SK-N-SH treated with all-trans-retinoic acid at 6 μM for 48 hours (cell line): ENCODE measurements at regions not wholly inside any gene's neighbourhood (a gene's known extent, or its start where the extent isn't known, plus 50 kb on each side); places are given as distances from the start of the nearest gene placed in this dataset.

Experiments
- ATAC-seq: fragments of 200-7000 bp; cut with Tn5 transposase; 3 replicates; pipeline ENCODE4 v1.9.1; 2020; ENCODE audit warnings: mild to moderate bottlenecking, moderate library complexity
- ARNTL ChIP-seq: fragments of 450-650 bp; formaldehyde crosslinking; IDR thresholded peaks from 2 replicates; pipeline ENCODE4 v1.5.0; 2020; ENCODE audit warnings: low read depth, mild to moderate bottlenecking, moderate library complexity, borderline replicate concordance
- CREB5 ChIP-seq: fragments of 250-450 bp; sonication (Bioruptor Pico); IDR thresholded peaks from 2 replicates; pipeline ENCODE4 v1.5.1; 2020; ENCODE audit warnings: low read depth, mild to moderate bottlenecking, moderate library complexity
- CSDC2 ChIP-seq: fragments of 250-450 bp; sonication (Bioruptor Pico); IDR thresholded peaks from 2 replicates; pipeline ENCODE4 v1.5.0; 2020; ENCODE audit warnings: mild to moderate bottlenecking, moderate library complexity
- CSRNP3 ChIP-seq: fragments of 250-450 bp; sonication (Bioruptor Pico); IDR thresholded peaks from 2 replicates; pipeline ENCODE4 v1.5.1; 2021; ENCODE audit warnings: mild to moderate bottlenecking, moderate library complexity
- ESRRG ChIP-seq: fragments of 250-450 bp; sonication (Bioruptor Pico); IDR thresholded peaks from 2 replicates; pipeline ENCODE4 v1.6.1; 2021; ENCODE audit warnings: mild to moderate bottlenecking
- ISL1 ChIP-seq: fragments of 250-450 bp; sonication (Bioruptor Pico); IDR thresholded peaks from 2 replicates; pipeline ENCODE4 v2.1.2; 2022; ENCODE audit warnings: mild to moderate bottlenecking, moderate library complexity
- OSR1 ChIP-seq: fragments of 250-450 bp; sonication (Bioruptor Pico); IDR thresholded peaks from 2 replicates; pipeline ENCODE4 v1.8.0; 2022; ENCODE audit warnings: moderate library complexity, mild to moderate bottlenecking, inconsistent platforms
- RARB ChIP-seq: fragments of 250-450 bp; sonication (Bioruptor Pico); IDR thresholded peaks from 2 replicates; pipeline ENCODE4 v1.8.0; 2021; ENCODE audit warnings: mild to moderate bottlenecking, moderate library complexity
- SNAI2 ChIP-seq: fragments of 250-450 bp; sonication (Bioruptor Pico); IDR thresholded peaks from 2 replicates; pipeline ENCODE4 v1.5.0; 2020; ENCODE audit warnings: mild to moderate bottlenecking, moderate library complexity
- TCF4 ChIP-seq: fragments of 250-450 bp; sonication (Bioruptor Pico); IDR thresholded peaks from 2 replicates; pipeline ENCODE4 v1.8.0; 2021; ENCODE audit warnings: mild to moderate bottlenecking, moderate library complexity, borderline replicate concordance
- TOX ChIP-seq: fragments of 250-450 bp; sonication (Bioruptor Pico); IDR thresholded peaks from 2 replicates; pipeline ENCODE4 v1.8.0; 2021; ENCODE audit warnings: mild to moderate bottlenecking, moderate library complexity, borderline replicate concordance
- TSHZ2 ChIP-seq: fragments of 250-450 bp; sonication (Bioruptor Pico); IDR thresholded peaks from 2 replicates; pipeline ENCODE4 v1.5.0; 2020; ENCODE audit warnings: mild to moderate bottlenecking, moderate library complexity
- ZC3H10 ChIP-seq: fragments of 250-450 bp; sonication (Bioruptor Pico); IDR thresholded peaks from 2 replicates; pipeline ENCODE4 v1.5.1; 2021; ENCODE audit warnings: mild to moderate bottlenecking, moderate library complexity
- ZFP3 ChIP-seq: fragments of 250-450 bp; sonication (Bioruptor Pico); IDR thresholded peaks from 2 replicates; pipeline ENCODE4 v1.5.0; 2020; ENCODE audit warnings: mild to moderate bottlenecking, moderate library complexity
- ZFP30 ChIP-seq: fragments of 450-650 bp; formaldehyde crosslinking; IDR thresholded peaks from 2 replicates; pipeline ENCODE4 v1.5.0; 2022; ENCODE audit warnings: mild to moderate bottlenecking, moderate library complexity
- ZNF565 ChIP-seq: fragments of 450-650 bp; formaldehyde crosslinking; conservative IDR thresholded peaks from 2 replicates; pipeline ENCODE4 v1.5.0; 2020; ENCODE audit warnings: low read depth, mild to moderate bottlenecking, moderate library complexity
- ZNF70 ChIP-seq: fragments of 450-650 bp; formaldehyde crosslinking; IDR thresholded peaks from 2 replicates; pipeline ENCODE4 v1.5.0; 2020; ENCODE audit warnings: mild to moderate bottlenecking, moderate library complexity
- ZNF8 ChIP-seq: fragments of 450-650 bp; formaldehyde crosslinking; IDR thresholded peaks from 2 replicates; pipeline ENCODE4 v1.5.0; 2020; ENCODE audit warnings: mild to moderate bottlenecking, moderate library complexity
- TF ChIP-seq, protein P1 (sequence below): fragments of 250-450 bp; sonication (Bioruptor Pico); IDR thresholded peaks from 2 replicates; pipeline ENCODE4 v1.8.0; 2020; ENCODE audit warnings: mild to moderate bottlenecking, moderate library complexity, borderline replicate concordance

DNA sequence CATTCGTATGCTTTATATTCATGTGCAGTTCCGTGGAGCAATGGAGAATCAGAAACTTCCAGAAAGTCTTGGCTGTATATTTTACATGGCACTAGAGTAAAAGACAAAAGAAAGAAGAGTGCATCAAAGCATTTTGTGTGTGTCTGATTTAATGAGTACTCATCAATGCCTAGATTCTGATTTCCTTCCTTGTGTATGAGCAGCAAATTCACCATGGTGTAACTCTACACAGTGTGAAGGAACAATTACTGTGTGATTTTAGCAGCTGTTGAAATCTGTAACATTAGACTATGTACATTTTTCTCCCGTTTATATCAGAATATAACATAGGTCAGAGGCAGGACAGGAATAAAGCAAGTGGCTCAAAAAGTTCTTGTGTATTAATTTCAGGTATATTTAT is 102.0 kb upstream of the TSC22D2 start:
- no peak for ATAC-seq
- TF ChIP-seq ZNF70 (CRISPR knock-in tag) (no peak), ESRRG (CRISPR knock-in tag) (no peak), CREB5 (CRISPR knock-in tag) (no peak), TCF4 (CRISPR knock-in tag) (no peak), ZFP3 (CRISPR knock-in tag) (no peak), ISL1 (no peak), ZC3H10 (no peak), ZNF8 (CRISPR knock-in tag) (no peak)

DNA sequence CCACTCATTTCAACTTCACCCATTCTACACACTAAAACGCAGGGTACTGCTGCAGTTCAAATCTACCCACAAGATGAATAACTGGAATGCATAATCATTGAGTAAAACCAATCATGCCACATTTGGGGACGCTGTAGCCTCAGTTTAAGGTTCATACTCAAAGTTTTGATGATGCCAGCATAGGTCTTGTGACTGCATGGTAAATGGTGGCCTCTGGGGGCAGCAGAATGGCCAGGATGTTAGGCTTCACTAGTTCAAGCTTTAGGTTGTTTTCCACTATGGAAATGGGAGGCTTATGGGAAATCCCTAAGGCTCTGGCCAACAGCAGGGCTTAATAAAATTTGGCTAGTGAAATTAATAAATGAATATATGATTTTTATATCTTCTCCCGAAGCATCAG is 104.3 kb upstream of the TSC22D2 start:
- TF ChIP-seq, protein P1, sequence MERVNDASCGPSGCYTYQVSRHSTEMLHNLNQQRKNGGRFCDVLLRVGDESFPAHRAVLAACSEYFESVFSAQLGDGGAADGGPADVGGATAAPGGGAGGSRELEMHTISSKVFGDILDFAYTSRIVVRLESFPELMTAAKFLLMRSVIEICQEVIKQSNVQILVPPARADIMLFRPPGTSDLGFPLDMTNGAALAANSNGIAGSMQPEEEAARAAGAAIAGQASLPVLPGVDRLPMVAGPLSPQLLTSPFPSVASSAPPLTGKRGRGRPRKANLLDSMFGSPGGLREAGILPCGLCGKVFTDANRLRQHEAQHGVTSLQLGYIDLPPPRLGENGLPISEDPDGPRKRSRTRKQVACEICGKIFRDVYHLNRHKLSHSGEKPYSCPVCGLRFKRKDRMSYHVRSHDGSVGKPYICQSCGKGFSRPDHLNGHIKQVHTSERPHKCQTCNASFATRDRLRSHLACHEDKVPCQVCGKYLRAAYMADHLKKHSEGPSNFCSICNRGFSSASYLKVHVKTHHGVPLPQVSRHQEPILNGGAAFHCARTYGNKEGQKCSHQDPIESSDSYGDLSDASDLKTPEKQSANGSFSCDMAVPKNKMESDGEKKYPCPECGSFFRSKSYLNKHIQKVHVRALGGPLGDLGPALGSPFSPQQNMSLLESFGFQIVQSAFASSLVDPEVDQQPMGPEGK (CRISPR knock-in tag), result no peak
- TF ChIP-seq CREB5 (CRISPR knock-in tag) (no peak), ZNF565 (CRISPR knock-in tag) (no peak), SNAI2 (no peak), ISL1 (no peak), TOX (CRISPR knock-in tag) (no peak), ZNF70 (CRISPR knock-in tag) (no peak), ZC3H10 (no peak), TSHZ2 (CRISPR knock-in tag) (no peak), CSRNP3 (CRISPR knock-in tag) (no peak), CSDC2 (CRISPR knock-in tag) (no peak), ARNTL (CRISPR knock-in tag) (no peak), OSR1 (no peak)
- ATAC-seq, result peak; percentile 80

DNA sequence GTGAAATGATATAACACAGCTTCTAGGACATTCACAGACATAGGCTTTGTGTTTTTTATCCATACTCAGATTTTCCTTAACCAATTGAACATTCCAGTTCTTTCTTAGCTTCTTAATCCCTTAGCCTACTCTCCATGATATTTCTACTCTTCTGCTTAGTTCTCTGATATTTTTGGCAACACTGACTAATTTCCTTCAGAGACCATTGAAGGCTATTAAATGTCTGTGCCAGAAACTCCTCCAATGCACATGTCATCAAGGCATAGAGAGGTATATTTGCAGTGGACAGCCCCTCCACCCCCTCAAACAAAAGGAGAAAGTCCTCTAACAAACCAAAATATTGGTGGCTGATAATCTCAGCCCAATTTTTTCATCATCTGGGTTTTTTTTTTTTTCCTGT is 105.9 kb upstream of the TSC22D2 start:
- no peak for ATAC-seq
- no peak for TF ChIP-seq ZFP3 (CRISPR knock-in tag)
- TF ChIP-seq ZNF8 (CRISPR knock-in tag), result no peak
- TF ChIP-seq TCF4 (CRISPR knock-in tag), result no peak
- no peak for TF ChIP-seq OSR1
- no peak for TF ChIP-seq ZNF70 (CRISPR knock-in tag)
- TF ChIP-seq ISL1, result no peak
- no peak for TF ChIP-seq SNAI2
- no peak for TF ChIP-seq RARB (CRISPR knock-in tag)
- TF ChIP-seq ESRRG (CRISPR knock-in tag), result no peak
- no peak for TF ChIP-seq ARNTL (CRISPR knock-in tag)
- TF ChIP-seq CSRNP3 (CRISPR knock-in tag), result no peak
- TF ChIP-seq, protein P1 (CRISPR knock-in tag), result no peak
- no peak for TF ChIP-seq ZFP30 (CRISPR knock-in tag)
- TF ChIP-seq CSDC2 (CRISPR knock-in tag), result no peak
- TF ChIP-seq CREB5 (CRISPR knock-in tag), result no peak
- no peak for TF ChIP-seq ZNF565 (CRISPR knock-in tag)
- TF ChIP-seq TSHZ2 (CRISPR knock-in tag), result no peak
